HCT116 (cell line): ENCODE measurements at regions not wholly inside any gene's neighbourhood (a gene's known extent, or its start where the extent isn't known, plus 50 kb on each side); places are given as distances from the start of the nearest gene placed in this dataset.

Experiments used
- ATAC-seq: fragments of 200-7000 bp; cut with Tn5 transposase; 2 replicates; pipeline ENCODE4 v1.9.1; 2020; ENCODE audit warnings: mild to moderate bottlenecking, moderate library complexity
- BruUV-seq: library from RNA; stranded (reverse); fragments of 400-500 nt; replicated peaks from 2 replicates; lab custom pipeline; 2021; lab: Mats Ljungman, UMichigan
- CTCF ChIA-PET: fragments of 300-600 bp; sonication (Branson Sonifier 250); formaldehyde crosslinking; loops from one replicate; lab custom pipeline; 2021; ENCODE audit warnings: antibody characterized with exemption; lab: Charles Lee
- POLR2A ChIA-PET: fragments of 300-600, 350-600 bp; sonication (Branson Sonifier 250); formaldehyde crosslinking; loops from one replicate; lab custom pipeline; 2021; ENCODE audit warnings: antibody characterized with exemption; lab: Charles Lee
- RAD21 ChIA-PET, 2 experiments: fragments of 300-600 bp; sonication (Branson Sonifier 250); formaldehyde crosslinking; loops; one replicate each; lab custom pipeline; 2023; ENCODE audit warnings: low total read pairs in 2 of 2; ENCODE audit not compliant: uncharacterized antibody in 2 of 2, unreplicated experiment in 2 of 2, low non-redundant PET in 1 of 2; lab: Charles Lee
- DNase-seq: peaks from one replicate; pipeline ENCODE4 v3.0.0-alpha.2; 2010; ENCODE audit warnings: low read depth, low spot score
- H2AFZ ChIP-seq: fragments of 200-600 bp; shearing (Covaris generic), sonication (generic); 2 replicates; pipeline ENCODE4 v1.6.1; 2017; ENCODE audit warnings: low read depth, mixed run types, mixed read lengths, antibody characterized with exemption, low read length; ENCODE audit not compliant: poor library complexity, severe bottlenecking
- H3K27ac ChIP-seq: 2 replicates; pipeline ENCODE4 v1.5.1; 2012; ENCODE audit warnings: low read depth, low read length
- H3K27me3 ChIP-seq: fragments of 200-600 bp; sonication (generic); 2 replicates; pipeline ENCODE4 v1.6.1; 2016; ENCODE audit warnings: mixed run types, low read length, mixed read lengths; ENCODE audit not compliant: insufficient read depth
- H3K36me3 ChIP-seq, 2 experiments: fragments of 200-500 bp in 1 of 2; fragments of 200-600 bp in 1 of 2; sonication (Bioruptor generic) in 1 of 2; sonication (generic) in 1 of 2; 2 replicates each; pipeline versions ENCODE4 v1.5.1 to v1.6.1; 2014 to 2016; ENCODE audit warnings: low read length in 2 of 2, inconsistent platforms in 1 of 2, mixed read lengths in 1 of 2, mixed run types in 1 of 2; ENCODE audit not compliant: insufficient read depth in 2 of 2, control insufficient read depth in 1 of 2
- H3K4me1 ChIP-seq, 2 experiments: fragments of 200-600 bp in 1 of 2; sonication (generic) in 1 of 2; 2 replicates each; pipeline versions ENCODE4 v1.5.1 to v1.6.1; 2012 to 2017; ENCODE audit warnings: low read length in 2 of 2, inconsistent platforms in 1 of 2, mild to moderate bottlenecking in 1 of 2, mixed read lengths in 1 of 2, mixed run types in 1 of 2, moderate library complexity in 1 of 2; ENCODE audit not compliant: insufficient read depth in 2 of 2, control insufficient read depth in 1 of 2
- H3K4me2 ChIP-seq: fragments of 200-600 bp; sonication (generic); 2 replicates; pipeline ENCODE4 v1.6.1; 2017; ENCODE audit warnings: mixed run types, low read length, mixed read lengths
- H3K4me3 ChIP-seq, 2 experiments: fragments of 200-600 bp in 1 of 2; sonication (generic) in 1 of 2; replicated peaks in 1 of 2; 2 replicates each; pipeline ENCODE4 v1.5.1; 2011 to 2016; ENCODE audit warnings: low read length in 2 of 2, control low read depth in 1 of 2, low read depth in 1 of 2, mild to moderate bottlenecking in 1 of 2, mixed read lengths in 1 of 2, mixed run types in 1 of 2
- H3K79me2 ChIP-seq: fragments of 200-600 bp; sonication (generic); 2 replicates; pipeline ENCODE4 v1.6.1; 2017; ENCODE audit warnings: mild to moderate bottlenecking, mixed run types, low read length, moderate library complexity, mixed read lengths; ENCODE audit not compliant: insufficient read depth
- H3K9ac ChIP-seq: fragments of 200-600 bp; sonication (generic); 2 replicates; pipeline ENCODE4 v1.6.1; 2016; ENCODE audit warnings: low read length, mixed read lengths
- H3K9me2 ChIP-seq: fragments of 200-600 bp; sonication (generic), shearing (Covaris generic); 2 replicates; pipeline ENCODE4 v1.6.1; 2017; ENCODE audit warnings: mixed run types, mild to moderate bottlenecking, moderate library complexity; ENCODE audit not compliant: insufficient read depth
- H3K9me3 ChIP-seq, 2 experiments: fragments of 200-500 bp in 1 of 2; fragments of 200-600 bp in 1 of 2; sonication (Bioruptor generic) in 1 of 2; sonication (generic) in 1 of 2; 2 replicates each; pipeline ENCODE4 v1.6.1; 2014 to 2017; ENCODE audit warnings: low read length in 2 of 2, mixed read lengths in 2 of 2, inconsistent platforms in 1 of 2, low read depth in 1 of 2, mild to moderate bottlenecking in 1 of 2, mixed run types in 1 of 2, moderate library complexity in 1 of 2; ENCODE audit not compliant: control insufficient read depth in 1 of 2, insufficient read depth in 1 of 2
- H4K20me1 ChIP-seq: fragments of 200-600 bp; sonication (generic), shearing (Covaris generic); 2 replicates; pipeline ENCODE4 v1.6.1; 2017; ENCODE audit warnings: mixed run types, mild to moderate bottlenecking, moderate library complexity; ENCODE audit not compliant: insufficient read depth
- CBX3 ChIP-seq: IDR thresholded peaks from 2 replicates; pipeline ENCODE4 v1.6.1; 2012; ENCODE audit warnings: low read depth
- EGR1 ChIP-seq: IDR thresholded peaks from 2 replicates; pipeline ENCODE4 v1.6.1; 2012; ENCODE audit warnings: low read depth
- ELF1 ChIP-seq: IDR thresholded peaks from 2 replicates; pipeline ENCODE4 v1.6.1; 2012; ENCODE audit warnings: low read depth, borderline replicate concordance
- FOSL1 ChIP-seq: IDR thresholded peaks from 2 replicates; pipeline ENCODE4 v1.6.1; 2012; ENCODE audit warnings: low read depth
- JUND ChIP-seq: IDR thresholded peaks from 2 replicates; pipeline ENCODE4 v1.6.1; 2012
- MAX ChIP-seq: IDR thresholded peaks from 2 replicates; pipeline ENCODE4 v1.6.1; 2012
- POLR2A ChIP-seq: IDR thresholded peaks from 2 replicates; pipeline ENCODE4 v1.7.0; 2011; ENCODE audit warnings: borderline replicate concordance; ENCODE audit not compliant: insufficient read depth, insufficient read length; ENCODE audit errors: extremely low read depth
- POLR2AphosphoS5 ChIP-seq: IDR thresholded peaks from 2 replicates; pipeline ENCODE4 v1.6.1; 2011; ENCODE audit warnings: mild to moderate bottlenecking, low read depth, low read length, moderate library complexity
- REST ChIP-seq: IDR thresholded peaks from 2 replicates; pipeline ENCODE4 v1.6.1; 2012; ENCODE audit warnings: low read depth
- SRF ChIP-seq: IDR thresholded peaks from 2 replicates; pipeline ENCODE4 v1.6.1; 2012; ENCODE audit warnings: low read depth
- YY1 ChIP-seq: IDR thresholded peaks from 2 replicates; pipeline ENCODE4 v1.6.1; 2011; ENCODE audit warnings: low read length, low read depth, moderate library complexity, mild to moderate bottlenecking; ENCODE audit not compliant: insufficient replicate concordance; ENCODE audit errors: extremely low read depth
- ZBTB33 ChIP-seq: IDR thresholded peaks from 2 replicates; pipeline ENCODE4 v1.6.1; 2011; ENCODE audit warnings: mild to moderate bottlenecking, low read length, moderate library complexity; ENCODE audit not compliant: insufficient replicate concordance; ENCODE audit errors: extremely low read depth
- ZNF274 ChIP-seq: fragments of 200-500 bp; sonication (Bioruptor generic); IDR thresholded peaks from 2 replicates; pipeline ENCODE4 v1.6.1; 2014; ENCODE audit warnings: mild to moderate bottlenecking, low read depth, low read length, inconsistent platforms
- intact Hi-C: fragments of 100-400 bp; cut with micrococcal nuclease; formaldehyde crosslinking; loops from 2 replicates; pipeline ENCODE4 v1.10.0; 2022

GRCh38 chr14:31986405-31986804 lies 90.7 kb upstream of the ARHGAP5 start:
- Histone ChIP-seq H3K27me3 (no peaks in the 10 kb centered on the region), H3K4me2 (no peak overlapping the region), H3K4me1 (no peaks in the 10 kb centered on the region), H2AFZ (no peak overlapping the region), H3K79me2 (no peaks in the 10 kb centered on the region), H3K27ac (no peak overlapping the region), H3K36me3 (no peaks in the 10 kb centered on the region), H3K9ac (no peak overlapping the region), H3K4me3 (no peak overlapping the region), H3K9me2 (no peaks in the 10 kb centered on the region), H3K9me3 (peaks cover 5 to 8% of the 10 kb centered on the region in 2 experiments; a peak in 3 of 4 replicates), H4K20me1 (no peaks in the 10 kb centered on the region)
- ChIA-PET POLR2A (no interaction called here), RAD21 (no interaction called here), CTCF (no interaction called here)
- no peak for DNase-seq
- intact Hi-C loops, result no loop called here
- TF ChIP-seq REST (no peak), EGR1 (no peak), ZBTB33 (no peak), CBX3 (no peak), POLR2AphosphoS5 (no peak), FOSL1 (no peak), ZNF274 (no peak), JUND (no peak), SRF (no peak), POLR2A (no peak), MAX (no peak), YY1 (no peak), ELF1 (no peak)
- no TSS peak for BruUV-seq
- ATAC-seq, result no peak
